HepG2 (cell line): ENCODE measurements at regions not wholly inside any gene's neighbourhood (a gene's known extent, or its start where the extent isn't known, plus 50 kb on each side); places are given as distances from the start of the nearest gene placed in this dataset.

ENCODE experiments used
- ATAC-seq: fragments of 200-7000 bp; cut with Tn5 transposase; 3 replicates; pipeline ENCODE4 v1.9.1; 2020; ENCODE audit warnings: mild to moderate bottlenecking, moderate library complexity
- BruUV-seq: library from RNA; stranded (reverse); fragments of 400-500 nt; replicated peaks from 2 replicates; lab custom pipeline; 2021; lab: Mats Ljungman, UMichigan
- CTCF ChIA-PET: fragments of 300-600 bp; formaldehyde crosslinking; extraction: SDS; loops from one replicate; lab custom pipeline; 2021; ENCODE audit warnings: low total read pairs, inconsistent platforms, low intra/inter-chr PET ratio; lab: Yijun Ruan, JAX
- POLR2A ChIA-PET: fragments of 350-600 bp; sonication (Branson Sonifier 250); formaldehyde crosslinking; loops from one replicate; lab custom pipeline; 2020; ENCODE audit warnings: antibody characterized with exemption, inconsistent platforms; lab: Yijun Ruan, JAX
- DNase-seq: peaks from one replicate; pipeline ENCODE4 v3.0.0-alpha.2; 2015; ENCODE audit warnings: low spot score
- FAIRE-seq: peaks from 3 replicates; lab custom pipeline; 2011; peaks lifted over from hg19 to GRCh38; lab: Jason Lieb, UNC
- H2AFZ ChIP-seq: one replicate; pipeline ENCODE4 v1.6.1; 2011; ENCODE audit warnings: low read length, inconsistent platforms
- H3K27ac ChIP-seq: fragments of 300-600 bp; 3 replicates; pipeline ENCODE4 v1.8.0; 2011; ENCODE audit warnings: mixed run types, mild to moderate bottlenecking, mixed read lengths, low read length, inconsistent platforms; ENCODE audit not compliant: insufficient read depth; ENCODE audit errors: extremely low read length
- H3K27me3 ChIP-seq, 2 experiments: fragments of 200-600 bp in 1 of 2; 2 replicates in 1 of 2; 3 replicates in 1 of 2; pipeline versions ENCODE4 v1.6.0 to v1.8.0; 2011; ENCODE audit warnings: low read length in 2 of 2, mild to moderate bottlenecking in 2 of 2, moderate library complexity in 2 of 2, inconsistent platforms in 1 of 2; ENCODE audit not compliant: insufficient read depth in 2 of 2, control insufficient read depth in 1 of 2
- H3K36me3 ChIP-seq, 2 experiments: fragments of 200-600 bp in 1 of 2; replicated peaks in 1 of 2; 2 replicates in 1 of 2; 3 replicates in 1 of 2; pipeline versions ENCODE4 v1.5.1 to v1.8.0; 2011; ENCODE audit warnings: low read length in 2 of 2, inconsistent platforms in 1 of 2; ENCODE audit not compliant: insufficient read depth in 2 of 2, control insufficient read depth in 1 of 2
- H3K4me1 ChIP-seq: 2 replicates; pipeline ENCODE4 v1.5.1; 2012; ENCODE audit warnings: low read length, inconsistent platforms; ENCODE audit not compliant: insufficient read depth
- H3K4me2 ChIP-seq: 2 replicates; pipeline ENCODE4 v1.6.0; 2011; ENCODE audit warnings: low read depth, low read length, inconsistent platforms
- H3K4me3 ChIP-seq, 3 experiments: fragments of 200-600 bp in 1 of 3; sonication (generic), shearing (Covaris generic) in 1 of 3; replicated peaks in 1 of 3; 2 replicates each; pipeline ENCODE4 v1.5.1; 2011 to 2016; ENCODE audit warnings: low read length in 3 of 3, inconsistent platforms in 2 of 3, low read depth in 2 of 3, mild to moderate bottlenecking in 2 of 3, control low read depth in 1 of 3, mixed read lengths in 1 of 3; ENCODE audit not compliant: insufficient read depth in 1 of 3
- H3K79me2 ChIP-seq: one replicate; pipeline ENCODE4 v1.6.1; 2011; ENCODE audit warnings: low read length, inconsistent platforms; ENCODE audit not compliant: insufficient read depth
- H3K9ac ChIP-seq: 2 replicates; pipeline ENCODE4 v1.6.0; 2011; ENCODE audit warnings: mild to moderate bottlenecking, low read depth, low read length, inconsistent platforms; ENCODE audit not compliant: insufficient read depth
- H3K9me3 ChIP-seq: 2 replicates; pipeline ENCODE4 v1.5.1; 2012; ENCODE audit warnings: mild to moderate bottlenecking, low read length
- H4K20me1 ChIP-seq: 2 replicates; pipeline ENCODE4 v1.6.0; 2011; ENCODE audit warnings: inconsistent platforms, mild to moderate bottlenecking, low read length, moderate library complexity; ENCODE audit not compliant: insufficient read depth
- ARNT ChIP-seq: fragments of 450-650 bp; IDR thresholded peaks from 2 replicates; pipeline ENCODE4 v1.6.1; 2017
- ASH2L ChIP-seq: fragments of 300-600, 200-600 bp; sonication (generic); IDR thresholded peaks from 2 replicates; pipeline ENCODE4 v1.7.0; 2017; ENCODE audit warnings: low read depth, mild to moderate bottlenecking, moderate library complexity, mixed read lengths, low read length; ENCODE audit not compliant: insufficient read length
- JDP2 ChIP-seq: sonication (generic); formaldehyde crosslinking; IDR thresholded peaks from 2 replicates; pipeline ENCODE4 v1.8.1; 2022; ENCODE audit warnings: missing genetic modification reagents, borderline replicate concordance
- MAFK ChIP-seq, 2 experiments: IDR thresholded peaks in 1 of 2; conservative IDR thresholded peaks in 1 of 2; 2 replicates each; pipeline ENCODE4 v1.6.1; 2011; ENCODE audit warnings: improper control_type of control experiment in 2 of 2, low read length in 2 of 2
- U2AF2 ChIP-seq: fragments of 200-400 bp; formaldehyde crosslinking; IDR thresholded peaks from 2 replicates; pipeline ENCODE4 v1.6.1; 2017; ENCODE audit warnings: low read depth, mild to moderate bottlenecking, low read length
- ZNF33A ChIP-seq: sonication (generic); formaldehyde crosslinking; IDR thresholded peaks from 2 replicates; pipeline ENCODE4 v1.5.1; 2020; ENCODE audit warnings: missing genetic modification reagents, mild to moderate bottlenecking, moderate library complexity, borderline replicate concordance
- WGBS: methylation state at CpG from one replicate; pipeline ENCODE4 v1.1.6; 2017; ENCODE audit warnings: low lambda C conversion rate; 5-methylcytosine and 5-hydroxymethylcytosine counted together
- in situ Hi-C: cut with HindIII; loops from 2 replicates; pipeline ENCODE4 v1.10.0; 2017; ENCODE audit warnings: low pct_unique_long_range_greater_than_20kb; ENCODE audit not compliant: extremely low pct_ligation_motif_present
- intact Hi-C: fragments of 100-400 bp; cut with micrococcal nuclease; formaldehyde crosslinking; loops from one replicate; pipeline ENCODE4 v1.10.0; 2022; ENCODE audit not compliant: unreplicated experiment

- BruUV-seq, result no TSS peak
- no peaks in the 10 kb centered on the region for H3K4me1 ChIP-seq
- H3K9ac ChIP-seq, result no peak overlapping the region
- WGBS, result 4% methylated on average over 1 of the region's 1 CpG
- H3K9me3 ChIP-seq, result no peaks in the 10 kb centered on the region
- no peak overlapping the region for H2AFZ ChIP-seq
- H3K79me2 ChIP-seq, result no peaks in the 10 kb centered on the region
- POLR2A ChIA-PET, result no interaction called here
- FAIRE-seq, result no peak
- no peak overlapping the region for H3K27ac ChIP-seq
- no peak for DNase-seq
- in situ Hi-C loops (no loop called here), intact Hi-C loops (no loop called here)
- H3K27me3 ChIP-seq, result no peaks in the 10 kb centered on the region
- H3K36me3 ChIP-seq, result no peaks in the 10 kb centered on the region
- H4K20me1 ChIP-seq, result no peaks in the 10 kb centered on the region
- H3K4me2 ChIP-seq, result no peak overlapping the region
- ATAC-seq, result no peak
- no peak for TF ChIP-seq ZNF33A (CRISPR knock-in tag)
- TF ChIP-seq, all 625 proteins: peak for 0
- H3K4me3 ChIP-seq, result no peak overlapping the region
- CTCF ChIA-PET, result no interaction called here
Observed at GRCh38 chr22:26114826-26115225, 54.4 kb upstream of the SEZ6L start.

GRCh38 chr22:26115266-26115665 lies 54.0 kb upstream of the SEZ6L start:
- ATAC-seq, result no peak
- no peaks in the 10 kb centered on the region for H3K36me3 ChIP-seq
- ChIA-PET POLR2A (no interaction called here), CTCF (no interaction called here)
- TF ChIP-seq JDP2 (CRISPR knock-in tag), result no peak
- TF ChIP-seq ARNT, result no peak
- TF ChIP-seq ASH2L, result no peak
- no peak for TF ChIP-seq MAFK (conservative IDR thresholded peaks at IDR 0.05 in 1 of 2, IDR thresholded peaks at IDR 0.05 in 1 of 2; ENCODE audit: low read length in 2 of 2)
- TF ChIP-seq U2AF2, result no peak
- no peak overlapping the region for H2AFZ ChIP-seq
- no peak overlapping the region for H3K27ac ChIP-seq
- no peaks in the 10 kb centered on the region for H3K27me3 ChIP-seq
- H3K4me2 ChIP-seq, result no peak overlapping the region
- intact Hi-C loops (no loop called here), in situ Hi-C loops (no loop called here)
- FAIRE-seq, result no peak
- no peak overlapping the region for H3K9ac ChIP-seq
- no TSS peak for BruUV-seq
- H3K4me1 ChIP-seq, result no peaks in the 10 kb centered on the region
- H4K20me1 ChIP-seq, result no peaks in the 10 kb centered on the region
- no peaks in the 10 kb centered on the region for H3K79me2 ChIP-seq
- no peaks in the 10 kb centered on the region for H3K9me3 ChIP-seq
- H3K4me3 ChIP-seq, result no peak overlapping the region
- DNase-seq, result no peak
